Ascending aorta (tissue), 2 donors: ENCODE measurements at regions not wholly inside any gene's neighbourhood (a gene's known extent, or its start where the extent isn't known, plus 50 kb on each side); places are given as distances from the start of the nearest gene placed in this dataset.

ENCODE experiments used
- DNase-seq, 2 donors: peaks; one replicate each; pipeline ENCODE4 v3.0.0-alpha.2; 2019; ENCODE audit warnings: low spot score in 2 of 2
- H3K27ac ChIP-seq, 2 donors: fragments of 200-600 bp; sonication (generic); one replicate each; pipeline ENCODE4 v1.5.1; 2016 to 2017; ENCODE audit warnings: mild to moderate bottlenecking in 1 of 2
- H3K27me3 ChIP-seq: fragments of 200-600 bp; sonication (generic); one replicate; pipeline ENCODE4 v1.5.1; 2017
- H3K36me3 ChIP-seq, 2 donors: fragments of 200-600 bp; sonication (generic); one replicate each; pipeline ENCODE4 v1.5.1; 2016
- H3K4me1 ChIP-seq, 2 donors: fragments of 200-600 bp; sonication (generic); one replicate each; pipeline ENCODE4 v1.5.1; 2016 to 2017; ENCODE audit warnings: mild to moderate bottlenecking in 1 of 2
- H3K4me3 ChIP-seq, 2 donors: fragments of 200-600 bp; sonication (generic); one replicate each; pipeline ENCODE4 v1.5.1; 2016 to 2017; ENCODE audit warnings: mild to moderate bottlenecking in 1 of 2
- H3K9me3 ChIP-seq, 2 donors: fragments of 200-600 bp; sonication (generic); one replicate each; pipeline ENCODE4 v1.5.1; 2016
- intact Hi-C: fragments of 100-400 bp; cut with DNase I; formaldehyde crosslinking; loops from one replicate; pipeline ENCODE4 v1.15.1; 2023
- TF ChIP-seq, protein P1 (sequence below), 3 experiments: fragments of 200-600 bp in 2 of 3; fragments of 450-650 bp in 1 of 3; sonication (generic) in 2 of 3; IDR thresholded peaks; one replicate each; pipeline ENCODE4 v1.5.1; 2016 to 2019; ENCODE audit warnings: antibody characterized with exemption in 3 of 3, mild to moderate bottlenecking in 1 of 3, moderate library complexity in 1 of 3

- no peaks in the 10 kb centered on the region for H3K9me3 ChIP-seq
- no peak overlapping the region for H3K4me3 ChIP-seq
- intact Hi-C loops: no loop called here
- H3K27me3 ChIP-seq: no peaks in the 10 kb centered on the region
- H3K27ac ChIP-seq: no peak overlapping the region
- no peaks in the 10 kb centered on the region for H3K4me1 ChIP-seq
- DNase-seq: no peak
- TF ChIP-seq, protein P1, sequence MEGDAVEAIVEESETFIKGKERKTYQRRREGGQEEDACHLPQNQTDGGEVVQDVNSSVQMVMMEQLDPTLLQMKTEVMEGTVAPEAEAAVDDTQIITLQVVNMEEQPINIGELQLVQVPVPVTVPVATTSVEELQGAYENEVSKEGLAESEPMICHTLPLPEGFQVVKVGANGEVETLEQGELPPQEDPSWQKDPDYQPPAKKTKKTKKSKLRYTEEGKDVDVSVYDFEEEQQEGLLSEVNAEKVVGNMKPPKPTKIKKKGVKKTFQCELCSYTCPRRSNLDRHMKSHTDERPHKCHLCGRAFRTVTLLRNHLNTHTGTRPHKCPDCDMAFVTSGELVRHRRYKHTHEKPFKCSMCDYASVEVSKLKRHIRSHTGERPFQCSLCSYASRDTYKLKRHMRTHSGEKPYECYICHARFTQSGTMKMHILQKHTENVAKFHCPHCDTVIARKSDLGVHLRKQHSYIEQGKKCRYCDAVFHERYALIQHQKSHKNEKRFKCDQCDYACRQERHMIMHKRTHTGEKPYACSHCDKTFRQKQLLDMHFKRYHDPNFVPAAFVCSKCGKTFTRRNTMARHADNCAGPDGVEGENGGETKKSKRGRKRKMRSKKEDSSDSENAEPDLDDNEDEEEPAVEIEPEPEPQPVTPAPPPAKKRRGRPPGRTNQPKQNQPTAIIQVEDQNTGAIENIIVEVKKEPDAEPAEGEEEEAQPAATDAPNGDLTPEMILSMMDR (IDR thresholded peaks at IDR 0.05): no peak
- H3K36me3 ChIP-seq: no peaks in the 10 kb centered on the region
Observed at GRCh38 chr4:116860891-116861290, 224.5 kb downstream of the TRAM1L1 start.

- H3K27ac ChIP-seq: no peak overlapping the region
- H3K4me3 ChIP-seq: no peak overlapping the region
- intact Hi-C loops: no loop called here
- H3K27me3 ChIP-seq: no peaks in the 10 kb centered on the region
- TF ChIP-seq, protein P1 (IDR thresholded peaks at IDR 0.05): no peak
- H3K4me1 ChIP-seq: no peaks in the 10 kb centered on the region
- no peak for DNase-seq
- H3K36me3 ChIP-seq: no peaks in the 10 kb centered on the region
- no peaks in the 10 kb centered on the region for H3K9me3 ChIP-seq
Observed at GRCh38 chr4:116849620-116850019, 235.8 kb downstream of the TRAM1L1 start.

DNA sequence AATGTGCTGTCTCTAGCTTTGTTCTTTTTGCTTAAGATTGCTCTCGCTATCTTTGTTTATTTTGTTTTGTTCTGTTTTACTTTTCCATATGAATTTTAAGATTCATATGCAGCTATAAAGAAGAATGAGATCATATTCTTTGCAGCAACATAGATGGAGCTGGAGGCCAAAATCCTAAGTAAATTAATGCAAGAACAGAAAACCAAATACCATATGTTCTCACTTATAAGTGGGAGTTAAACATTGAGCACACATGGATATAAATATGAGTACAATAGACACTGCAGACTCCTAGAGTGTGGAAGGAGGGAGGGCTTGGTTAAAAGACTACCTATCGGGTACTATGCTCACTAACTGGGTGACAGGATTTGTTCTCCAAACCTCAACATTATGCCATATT is 237.8 kb downstream of the TRAM1L1 start:
- Histone ChIP-seq H3K9me3 (no peaks in the 10 kb centered on the region), H3K4me3 (no peak overlapping the region), H3K36me3 (no peaks in the 10 kb centered on the region), H3K27ac (no peak overlapping the region), H3K27me3 (no peaks in the 10 kb centered on the region), H3K4me1 (no peaks in the 10 kb centered on the region)
- no peak for DNase-seq
- TF ChIP-seq, protein P1 (IDR thresholded peaks at IDR 0.05): no peak
- intact Hi-C loops: no loop called here

- H3K4me3 ChIP-seq: no peak overlapping the region
- no peak overlapping the region for H3K27ac ChIP-seq
- no peak for DNase-seq
- TF ChIP-seq, protein P1 (IDR thresholded peaks at IDR 0.05): no peak
- no peaks in the 10 kb centered on the region for H3K27me3 ChIP-seq
- intact Hi-C loops: no loop called here
- no peaks in the 10 kb centered on the region for H3K9me3 ChIP-seq
- H3K4me1 ChIP-seq: no peaks in the 10 kb centered on the region
- H3K36me3 ChIP-seq: no peaks in the 10 kb centered on the region
Observed at GRCh38 chr4:116839826-116840225, 245.6 kb downstream of the TRAM1L1 start.

- no peaks in the 10 kb centered on the region for H3K9me3 ChIP-seq
- H3K4me1 ChIP-seq: no peaks in the 10 kb centered on the region
- TF ChIP-seq, protein P1 (IDR thresholded peaks at IDR 0.05): no peak
- intact Hi-C loops: no loop called here
- H3K36me3 ChIP-seq: no peaks in the 10 kb centered on the region
- H3K27ac ChIP-seq: no peak overlapping the region
- no peak for DNase-seq
- no peak overlapping the region for H3K4me3 ChIP-seq
- H3K27me3 ChIP-seq: no peaks in the 10 kb centered on the region
Observed at GRCh38 chr4:116838609-116839008, 246.8 kb downstream of the TRAM1L1 start.

DNA sequence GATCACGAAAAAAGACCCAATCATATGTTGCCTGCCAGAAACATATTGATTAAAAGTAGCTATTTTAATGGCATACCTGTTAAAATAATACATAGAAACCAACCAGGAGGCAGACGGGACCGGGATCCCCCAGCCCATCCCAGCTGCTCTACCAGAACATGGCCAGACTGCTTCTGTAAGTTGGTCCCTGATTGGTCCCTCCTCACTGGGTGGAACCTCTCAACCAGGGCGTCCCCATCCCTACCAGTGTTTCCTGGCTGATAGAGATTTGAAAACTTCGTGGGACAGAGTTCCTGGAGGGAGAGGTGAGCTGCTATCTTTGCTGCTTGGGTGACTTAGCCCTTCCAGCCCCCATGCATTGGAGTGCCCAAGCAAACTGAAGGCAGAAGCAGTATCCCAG is 256.2 kb downstream of the TRAM1L1 start:
- Histone ChIP-seq H3K27ac (no peak overlapping the region), H3K36me3 (no peaks in the 10 kb centered on the region), H3K9me3 (no peaks in the 10 kb centered on the region), H3K27me3 (no peaks in the 10 kb centered on the region), H3K4me3 (no peak overlapping the region), H3K4me1 (no peaks in the 10 kb centered on the region)
- intact Hi-C loops: no loop called here
- no peak for DNase-seq
- TF ChIP-seq, protein P1 (IDR thresholded peaks at IDR 0.05): no peak
